ENCODE measurements at regions not wholly inside any gene's neighbourhood (a gene's known extent, or its start where the extent isn't known, plus 50 kb on each side); places are given as distances from the start of the nearest gene placed in this dataset.

- DNase-seq, result no peak
Observed at GRCh38 chr20:39155971-39156370, 193.8 kb downstream of the DHX35 start.

DNA sequence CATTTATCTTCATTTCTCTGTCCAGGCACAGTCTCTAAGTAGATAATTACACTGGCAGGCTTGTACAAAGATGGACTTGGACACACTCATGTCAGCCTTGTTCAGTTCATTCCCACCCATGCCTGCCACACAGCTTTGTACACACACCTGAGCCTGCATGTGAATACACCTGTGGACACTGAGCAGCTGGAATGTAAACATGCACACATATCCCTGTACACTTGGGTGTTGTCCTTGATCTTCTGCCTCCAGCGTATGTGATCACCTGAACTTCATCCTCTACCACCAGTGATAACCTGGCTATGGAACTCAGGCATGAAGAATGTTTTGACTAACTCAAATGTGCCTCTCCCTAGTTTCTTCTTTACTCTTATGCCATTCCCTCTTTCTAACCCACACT, 190.6 kb downstream of the DHX35 start:
- DNase-seq, result no peak

DNA sequence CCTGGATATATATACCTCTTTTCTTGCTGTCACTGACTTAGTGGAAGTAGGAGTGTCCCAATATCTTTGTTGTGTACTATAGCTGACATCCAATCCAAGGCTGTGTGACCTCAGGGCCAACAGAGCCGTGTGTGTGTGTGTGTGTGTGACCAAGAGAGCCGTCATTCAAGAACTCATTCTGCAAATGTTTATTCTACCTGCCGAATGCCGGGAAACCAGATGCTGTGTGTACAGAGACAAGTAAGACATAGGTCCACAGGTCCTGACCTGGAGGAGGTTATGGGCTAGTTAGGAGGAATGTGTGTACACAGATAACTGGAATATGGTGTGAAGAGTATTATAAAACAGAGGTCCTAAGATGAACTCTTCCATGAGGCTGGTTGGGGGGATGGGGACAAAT, 190.0 kb downstream of the DHX35 start:
- no peak for DNase-seq

DNA sequence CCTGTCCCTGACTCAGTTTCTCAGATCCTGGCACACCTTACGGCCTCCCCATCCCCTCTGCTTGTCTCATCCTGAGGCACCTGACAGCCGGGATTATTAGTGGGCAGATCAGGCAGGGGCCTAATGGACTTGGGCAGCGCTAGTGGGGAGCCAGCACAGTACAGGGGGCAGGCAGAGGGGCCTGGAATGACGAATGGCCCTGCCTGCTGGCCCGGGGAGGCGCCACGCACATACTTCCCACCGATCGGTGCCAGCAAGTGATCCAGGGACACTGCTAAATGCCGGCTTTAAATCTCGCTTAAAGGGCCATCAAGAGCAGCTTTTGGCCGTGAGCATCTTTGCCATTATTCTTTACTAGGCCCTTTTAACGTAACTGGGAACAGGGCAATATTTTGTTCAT, 188.4 kb downstream of the DHX35 start:
- DNase-seq, result no peak

GRCh38 chr20:39146394-39146793, 184.2 kb downstream of the DHX35 start:
- DNase-seq, result no peak

DNA sequence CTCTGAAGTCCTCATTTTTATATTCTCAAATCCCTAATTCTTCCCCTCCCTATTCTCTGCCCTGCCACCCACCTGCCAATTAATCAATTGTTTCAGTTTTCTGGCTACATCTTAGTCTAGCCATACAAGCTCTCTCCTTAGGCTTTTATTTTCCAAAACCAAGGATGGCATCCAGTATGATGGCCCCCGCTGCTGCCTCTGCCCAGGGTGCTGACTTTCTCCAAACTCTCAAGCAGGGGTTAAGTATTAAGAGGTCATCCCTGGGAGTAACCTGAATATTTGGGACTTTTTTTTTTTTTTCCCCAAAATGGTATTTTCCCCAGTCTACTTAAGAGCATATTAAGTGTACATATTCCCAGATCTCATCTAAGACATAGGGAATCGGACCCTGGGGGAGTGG, 183.8 kb downstream of the DHX35 start:
- DNase-seq, result no peak

DNA sequence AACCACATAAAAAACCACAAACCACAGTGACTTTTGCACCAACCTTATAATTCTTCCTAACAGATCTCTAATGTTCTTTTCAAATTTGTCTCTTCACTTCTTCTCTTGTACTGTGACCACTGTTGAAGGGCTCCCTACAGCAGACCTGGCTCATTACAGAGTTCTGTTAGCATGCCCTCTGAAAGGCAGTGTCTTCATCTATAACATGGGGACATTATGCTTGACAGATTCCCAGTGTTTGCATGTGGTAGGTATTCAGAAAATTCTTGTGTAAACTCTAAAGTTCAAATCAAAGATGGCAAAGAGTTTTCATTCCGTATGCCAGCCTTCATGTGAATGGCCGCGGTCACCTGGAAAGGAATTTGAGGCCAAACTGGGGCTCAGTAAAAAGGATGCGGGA, 182.6 kb downstream of the DHX35 start:
- no peak for DNase-seq

- DNase-seq, result no peak
Observed at GRCh38 chr20:39142407-39143096, 180.4 kb downstream of the DHX35 start.

GRCh38 chr20:39137299-39137698, 175.2 kb downstream of the DHX35 start:
- no peak for DNase-seq

GRCh38 chr20:39136798-39137197, 174.7 kb downstream of the DHX35 start:
- DNase-seq, result no peak

DNA sequence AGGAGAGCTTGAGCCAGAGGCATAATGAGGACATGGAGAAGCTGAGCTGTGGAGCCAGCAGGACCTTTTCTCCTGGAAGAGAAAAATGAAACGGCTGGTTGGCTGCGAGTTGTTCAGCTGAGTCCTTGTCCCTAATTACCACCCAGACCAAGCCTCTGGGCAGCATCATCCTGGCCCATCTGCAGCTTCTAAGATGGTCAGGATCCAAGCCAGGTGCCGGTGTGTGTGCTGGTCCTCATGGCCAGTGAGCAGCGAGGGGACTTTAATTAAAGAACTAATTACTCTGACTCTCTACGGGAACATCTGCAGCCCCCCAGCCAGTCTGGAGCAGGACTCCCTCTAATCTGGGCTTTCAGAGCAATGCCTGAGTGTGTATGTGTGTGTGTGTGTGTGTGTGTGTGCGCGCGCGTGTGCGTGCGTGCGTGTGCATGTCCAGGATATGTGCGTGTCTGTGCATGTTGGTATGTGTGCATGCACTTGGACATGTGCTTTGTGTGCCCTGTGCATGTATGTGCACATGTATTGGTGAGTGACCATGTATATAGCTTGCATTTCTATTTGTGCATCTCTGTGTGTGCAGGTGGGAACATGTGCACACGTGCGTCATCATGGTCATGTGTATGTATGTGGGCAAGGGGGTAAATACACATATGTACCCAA, 173.9 kb downstream of the DHX35 start:
- no peak for DNase-seq

DNA sequence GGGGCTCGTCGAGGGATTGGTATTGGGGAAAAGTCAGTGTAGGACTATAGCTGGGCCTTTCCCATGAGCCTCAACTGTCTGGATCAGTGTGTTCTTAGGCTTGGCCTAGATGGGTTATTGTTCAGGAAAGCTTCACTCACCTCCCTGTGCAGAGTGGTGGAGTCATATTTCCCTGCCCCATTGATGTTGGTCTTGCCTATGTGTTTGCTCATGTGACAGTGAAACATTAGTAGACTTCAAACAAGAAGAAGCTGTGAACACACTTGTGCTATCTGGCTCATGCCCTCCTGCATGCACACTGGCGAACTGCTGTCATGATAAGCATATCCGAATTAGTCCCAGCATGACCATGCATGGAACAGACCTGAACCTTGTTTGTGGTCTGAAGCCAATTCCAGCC, 171.1 kb downstream of the DHX35 start:
- DNase-seq, result no peak

GRCh38 chr20:39132511-39132910, 170.4 kb downstream of the DHX35 start:
- DNase-seq, result no peak

- no peak for DNase-seq
Observed at GRCh38 chr20:39132093-39132492, 169.9 kb downstream of the DHX35 start.

DNA sequence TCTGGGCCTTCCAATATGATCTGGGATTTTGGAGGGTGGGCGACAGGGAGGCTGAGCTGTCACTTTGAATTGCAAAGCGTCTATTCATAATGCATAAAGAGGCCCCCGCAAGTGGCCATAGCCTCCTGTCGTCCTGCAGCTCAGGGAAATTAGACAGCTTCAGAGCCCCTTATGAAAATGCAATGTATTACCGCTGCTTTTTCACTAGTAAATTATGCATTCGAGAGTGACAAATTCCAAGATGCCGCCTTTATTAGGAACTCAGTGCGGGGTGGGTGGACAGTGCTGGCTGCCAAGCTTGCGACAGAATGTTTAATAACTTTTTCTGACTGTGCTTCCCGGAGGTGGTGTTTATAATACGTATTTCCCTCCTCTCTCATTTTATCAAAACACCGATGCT, 168.5 kb downstream of the DHX35 start:
- no peak for DNase-seq

DNA sequence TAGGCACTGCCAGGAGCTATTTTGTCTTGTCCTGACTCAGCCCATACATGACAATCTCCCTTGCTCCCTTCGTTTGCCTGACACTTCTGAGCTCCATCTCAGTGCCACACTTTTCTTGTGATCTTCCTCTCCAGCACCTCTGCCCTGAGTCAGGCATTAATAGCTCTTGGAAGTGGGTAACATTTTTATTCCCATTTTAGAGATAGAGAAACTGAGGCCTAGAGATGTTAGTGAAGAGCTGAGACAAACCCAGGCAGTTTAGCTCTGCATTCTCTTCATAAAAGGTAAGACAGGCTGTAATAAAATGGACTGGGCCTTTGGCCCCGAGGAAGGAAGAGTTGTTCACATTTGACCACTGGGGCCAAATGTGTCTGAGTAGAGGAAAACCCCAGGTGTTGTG, 167.4 kb downstream of the DHX35 start:
- DNase-seq, result no peak

GRCh38 chr20:39124064-39124463, 161.9 kb downstream of the DHX35 start:
- DNase-seq, result no peak

- DNase-seq, result no peak
Observed at GRCh38 chr20:39123185-39123557, 161.0 kb downstream of the DHX35 start.

- no peak for DNase-seq
Observed at GRCh38 chr20:39117491-39117890, 155.3 kb downstream of the DHX35 start.

- DNase-seq, result no peak
Observed at GRCh38 chr20:39116020-39116419, 153.9 kb downstream of the DHX35 start.

DNA sequence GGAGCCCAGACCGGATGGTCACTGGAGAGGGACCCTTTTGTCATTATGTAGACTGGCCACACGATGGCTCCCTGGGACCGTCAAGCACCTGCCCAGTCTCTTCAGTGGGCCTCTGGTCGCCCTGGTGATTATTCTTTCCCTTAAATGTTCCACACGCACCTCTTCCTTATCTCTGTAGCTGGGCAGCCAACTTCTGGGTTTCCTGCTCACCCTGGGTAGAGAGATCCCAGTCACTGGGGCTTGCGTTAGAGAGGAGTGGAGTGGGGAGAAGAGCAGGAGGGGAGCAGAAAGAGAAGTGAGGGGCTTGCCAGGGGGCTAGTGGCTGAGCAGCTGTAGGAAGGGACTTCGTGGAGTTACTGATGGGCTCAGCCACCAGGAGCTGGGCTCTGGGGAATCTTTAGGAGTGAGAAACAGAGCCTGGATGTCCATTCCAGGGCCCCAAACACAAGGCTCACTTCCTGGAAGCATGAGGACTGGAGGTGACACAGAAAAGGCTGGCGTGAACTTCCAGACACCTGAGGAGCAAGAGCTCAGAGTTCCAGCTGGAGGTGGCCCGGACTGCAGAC, 150.1 kb downstream of the DHX35 start:
- no peak for DNase-seq

DNA sequence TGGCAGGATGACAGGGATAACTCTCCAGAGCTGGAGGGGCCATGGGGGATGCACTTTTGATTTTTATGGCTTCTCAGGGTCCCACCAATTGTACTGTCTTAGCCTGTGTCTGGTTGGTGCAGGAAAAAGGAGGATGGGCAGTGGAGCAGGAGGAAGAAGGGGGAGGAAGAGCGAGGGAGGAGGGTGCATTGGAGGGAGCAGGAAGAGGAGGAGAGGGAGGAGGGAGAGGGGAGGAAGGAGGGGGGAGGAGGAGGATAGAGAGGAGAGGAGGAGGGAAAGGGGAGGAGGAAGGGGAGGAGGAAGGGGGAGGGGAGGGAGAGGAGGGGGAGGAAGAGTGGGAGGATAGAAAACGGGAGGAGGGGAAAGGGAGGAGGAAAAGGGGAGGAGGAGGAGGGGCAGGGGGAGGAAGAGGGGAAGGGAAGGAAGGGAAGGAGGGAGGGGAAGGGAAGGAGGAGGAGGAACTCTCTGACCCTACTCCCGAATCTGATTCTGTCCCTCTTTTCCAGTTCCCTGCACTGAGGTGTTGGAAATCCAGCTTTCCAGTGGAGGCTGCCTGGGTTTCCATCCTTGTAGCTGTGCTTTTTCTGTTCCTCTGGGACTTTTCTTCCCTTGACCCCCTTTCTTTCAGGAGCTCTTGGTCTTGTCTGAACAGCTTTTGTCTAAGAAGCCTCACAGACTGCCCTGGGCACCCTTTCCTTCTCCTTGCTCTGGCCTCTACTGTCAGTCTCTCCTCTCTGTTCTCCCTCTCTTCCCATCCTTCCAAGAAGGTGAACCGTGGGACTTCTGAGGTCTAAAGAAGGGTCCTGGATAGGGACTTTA, 149.4 kb downstream of the DHX35 start:
- no peak for DNase-seq

- no peak for DNase-seq
Observed at GRCh38 chr20:39110819-39111136, 148.6 kb downstream of the DHX35 start.
